ENCODE measurements at regions not wholly inside any gene's neighbourhood (a gene's known extent, or its start where the extent isn't known, plus 50 kb on each side); places are given as distances from the start of the nearest gene placed in this dataset.

- peak; percentile 64 for DNase-seq
Observed at GRCh38 chr13:99658261-99658991, 157.2 kb downstream of the TM9SF2 start.

- peak; percentile 37 for DNase-seq
Observed at GRCh38 chr13:99657848-99658260, 156.6 kb downstream of the TM9SF2 start.

DNA sequence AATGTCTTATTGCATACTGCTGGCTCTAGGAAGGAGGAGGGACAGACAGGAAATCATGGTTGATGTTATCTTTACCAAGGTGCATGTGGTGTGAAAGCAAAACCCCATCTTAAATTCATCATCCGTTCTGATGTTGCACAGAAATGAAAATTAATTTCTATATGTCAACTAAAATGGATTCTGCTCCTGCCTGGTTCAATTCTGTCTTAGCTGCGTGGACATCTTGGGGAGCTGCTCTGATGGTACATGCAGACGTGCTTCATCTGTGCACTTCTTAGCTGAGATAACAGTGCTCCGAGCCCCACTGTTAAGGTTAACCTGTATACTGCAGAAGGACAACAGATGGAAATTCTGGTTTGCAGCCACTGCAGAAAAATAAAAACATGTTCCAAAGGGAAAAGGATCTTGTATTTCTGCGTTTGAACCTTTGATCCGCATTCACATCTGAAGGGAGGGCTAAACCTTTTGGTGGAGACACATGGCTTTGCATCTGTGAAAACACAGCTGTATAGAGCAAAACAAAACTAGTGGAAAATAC is 155.6 kb downstream of the TM9SF2 start:
- peak; percentile 27 for DNase-seq

DNA sequence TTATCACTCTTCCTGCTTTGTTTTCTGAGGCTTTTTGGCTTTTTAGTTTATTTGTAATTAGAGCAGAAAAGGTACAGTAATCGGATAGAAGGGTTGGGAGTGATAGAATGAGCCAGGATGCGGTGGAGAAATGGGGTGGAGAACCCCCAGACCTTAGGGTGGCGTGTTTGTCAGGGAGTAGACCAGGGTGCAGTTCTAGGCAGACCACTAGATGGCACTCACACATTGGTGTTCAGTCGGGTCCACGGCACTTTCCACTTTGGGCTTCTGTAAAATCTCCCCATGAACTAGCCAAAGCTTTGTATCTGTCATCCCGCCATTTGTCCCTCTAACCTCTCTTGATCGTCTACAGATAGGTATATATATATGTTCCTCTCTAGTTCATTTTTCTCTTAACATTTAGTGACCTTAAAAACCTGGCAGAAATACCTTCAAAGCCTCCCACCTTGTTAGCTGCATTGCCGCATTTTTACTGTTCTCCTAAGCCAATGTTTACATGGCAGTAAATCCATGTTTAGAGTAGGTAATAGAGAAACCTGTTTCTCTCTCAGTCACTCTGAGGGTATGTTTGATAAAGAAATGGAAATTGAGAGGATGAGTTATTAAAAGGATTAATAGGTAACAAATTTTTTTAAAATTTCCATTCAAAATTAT is 154.9 kb downstream of the TM9SF2 start:
- DNase-seq: peak; percentile 86

DNA sequence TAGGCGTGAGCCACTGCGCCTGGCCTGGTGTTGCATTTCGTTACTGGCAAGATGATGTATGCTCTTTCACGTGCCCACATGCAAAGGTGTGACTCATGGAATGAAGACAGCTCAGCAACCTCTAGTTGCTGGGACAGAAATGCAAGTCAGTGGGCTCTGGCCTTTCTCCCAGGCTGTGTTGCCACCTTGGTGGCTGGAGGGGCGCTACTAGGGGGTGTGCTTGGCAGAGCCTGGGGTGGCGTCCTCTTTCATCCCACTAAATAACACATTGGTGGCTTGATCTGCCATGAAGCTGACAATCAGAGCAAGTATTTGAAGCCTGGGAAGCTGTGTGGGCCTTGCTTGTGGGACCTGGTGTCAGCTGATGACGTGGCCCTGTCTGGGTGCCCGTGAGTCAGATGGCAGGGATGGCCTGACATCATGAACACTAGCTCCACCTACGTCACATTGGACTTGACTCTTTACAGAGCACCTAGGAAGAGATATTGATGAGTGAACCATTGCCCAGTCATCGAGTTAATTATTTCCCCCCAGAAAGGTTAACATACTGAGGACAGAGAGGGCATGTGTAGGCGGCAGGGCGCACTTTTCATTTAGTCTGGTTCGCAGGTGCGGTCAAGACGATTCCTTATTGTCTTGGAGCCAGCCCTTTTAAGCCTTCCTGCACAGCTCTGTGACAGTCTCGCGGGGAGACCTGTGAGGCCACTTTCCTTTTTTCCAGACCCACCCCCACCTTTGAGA is 154.2 kb downstream of the TM9SF2 start:
- no peak for DNase-seq

DNA sequence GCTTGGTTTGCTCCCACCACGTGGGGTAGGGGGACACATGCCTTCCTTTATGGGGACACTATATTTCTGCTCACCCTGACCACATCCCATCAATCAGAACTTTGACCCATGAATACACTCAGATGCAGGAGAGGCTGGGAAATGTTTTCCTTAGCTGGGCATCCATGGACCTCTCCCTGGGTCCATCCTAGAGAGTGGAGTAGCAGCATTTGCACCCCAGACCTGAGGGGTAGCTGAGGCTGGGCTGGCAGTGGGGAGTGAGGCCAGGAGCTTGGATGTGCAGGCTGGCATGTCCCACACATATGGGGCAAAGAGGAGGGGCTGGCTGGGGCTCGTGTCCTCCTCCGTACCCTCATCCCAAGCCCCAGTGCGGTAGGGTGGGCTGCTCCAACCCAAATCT is 152.8 kb downstream of the TM9SF2 start:
- no peak for DNase-seq

DNA sequence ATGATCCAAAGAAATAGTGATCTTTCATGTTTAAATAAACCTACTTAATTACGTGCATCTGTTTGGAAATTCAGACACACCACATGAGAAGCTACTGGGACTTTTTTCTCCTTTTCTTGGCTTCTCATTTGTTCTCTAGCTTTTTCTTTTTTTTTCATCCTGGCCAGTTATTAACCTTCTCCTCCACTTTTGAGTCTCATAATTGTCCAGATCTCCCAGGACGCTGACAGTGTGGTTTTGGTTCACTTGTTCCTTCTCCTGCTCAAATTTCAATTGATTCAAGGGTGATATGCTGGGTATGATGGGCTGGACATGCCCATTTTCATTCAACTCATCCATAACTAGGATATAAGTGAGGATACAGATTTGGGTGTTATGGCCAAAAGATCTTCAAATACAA is 152.3 kb downstream of the TM9SF2 start:
- DNase-seq: no peak

DNA sequence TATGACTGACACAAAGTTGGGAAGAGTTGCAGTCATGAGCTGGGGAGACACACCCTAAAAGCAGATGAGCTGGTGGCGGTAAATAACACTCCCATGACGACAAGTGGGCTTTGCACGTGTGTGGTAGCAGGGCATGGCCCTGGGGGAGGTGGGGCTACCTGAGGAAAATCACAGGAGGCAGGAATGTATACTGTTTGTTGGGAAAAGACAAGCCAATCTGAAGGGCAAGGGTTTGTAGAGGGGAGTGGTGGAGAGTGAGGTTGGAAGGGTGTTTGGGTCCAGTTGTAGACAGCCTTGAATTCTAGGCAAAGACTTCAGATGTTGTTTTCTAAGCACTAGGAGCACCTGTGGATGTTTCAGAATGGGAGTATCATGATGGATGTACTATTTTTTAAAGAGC is 151.6 kb downstream of the TM9SF2 start:
- no peak for DNase-seq

- no peak for DNase-seq
Observed at GRCh38 chr13:99652141-99652540, 150.9 kb downstream of the TM9SF2 start.

GRCh38 chr13:99651016-99651415 is 149.7 kb downstream of the TM9SF2 start:
- DNase-seq: no peak

DNA sequence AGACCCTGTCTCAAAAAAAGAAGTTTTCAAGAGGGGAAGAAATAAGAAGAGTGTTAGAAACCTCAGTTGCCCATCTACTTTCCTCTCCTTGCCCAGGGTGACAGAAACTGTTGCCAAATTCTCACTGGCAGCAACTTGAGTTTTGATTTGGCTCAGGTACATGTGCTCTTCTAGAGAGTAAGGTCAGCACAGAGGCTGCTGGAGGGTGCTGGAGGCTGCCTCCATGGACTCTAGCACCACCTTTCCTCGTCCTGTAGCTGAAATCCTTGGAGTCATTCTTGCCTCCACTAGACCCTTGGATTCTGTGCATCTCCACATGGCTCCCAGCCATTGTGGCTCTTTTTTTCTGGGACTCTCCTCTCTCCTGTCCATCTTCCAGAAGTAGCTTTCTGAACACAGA is 149.1 kb downstream of the TM9SF2 start:
- DNase-seq: no peak

- DNase-seq: no peak
Observed at GRCh38 chr13:99648927-99649326, 147.7 kb downstream of the TM9SF2 start.

DNA sequence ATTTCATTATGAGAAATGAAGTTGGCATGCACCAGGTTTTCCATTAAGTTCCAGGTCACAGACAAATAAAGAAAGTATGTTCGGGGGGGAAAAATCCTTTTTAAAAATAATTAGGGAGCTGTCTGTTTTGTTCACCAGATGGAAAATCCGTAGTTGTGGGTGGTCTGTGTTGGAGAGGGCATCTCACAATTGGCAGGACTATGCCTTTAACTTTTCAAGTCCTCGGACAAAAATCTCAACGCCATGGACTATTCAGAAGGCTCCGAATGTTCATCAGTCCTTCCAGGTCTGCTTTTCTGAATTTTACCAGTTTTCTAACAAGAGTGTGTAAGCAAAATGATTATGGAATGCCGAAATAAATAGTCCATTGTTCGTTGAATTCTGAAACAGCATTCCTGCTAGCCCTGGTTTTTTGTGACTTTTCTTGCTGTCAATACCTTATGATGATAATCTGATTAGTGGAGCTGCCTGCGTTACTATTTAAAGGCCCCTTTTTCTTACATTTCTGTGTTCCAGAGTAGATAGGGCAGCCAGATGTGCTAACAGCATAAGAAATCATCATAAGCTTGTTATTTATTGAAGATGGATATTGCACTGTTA is 146.9 kb downstream of the TM9SF2 start:
- no peak for DNase-seq

DNA sequence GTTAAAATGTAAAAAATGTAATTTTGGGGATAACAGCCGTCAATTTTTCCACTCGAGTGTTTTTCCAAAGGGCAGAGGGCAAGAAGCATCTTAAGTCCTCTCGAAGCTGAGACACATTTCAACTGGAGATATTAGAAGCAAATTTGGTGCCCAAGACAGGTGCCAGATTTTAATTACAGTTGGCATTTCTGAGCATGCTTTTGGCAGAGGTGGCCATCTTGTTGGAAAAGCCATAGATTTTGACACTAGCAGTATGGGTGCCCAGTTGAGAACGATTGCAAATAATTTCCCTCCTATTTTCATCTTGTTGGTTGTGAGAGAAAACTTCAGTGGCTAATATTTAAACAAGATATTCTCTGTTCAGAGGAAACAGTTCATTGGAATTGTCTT is 146.3 kb downstream of the TM9SF2 start:
- DNase-seq: no peak

GRCh38 chr13:99646866-99647595 is 145.8 kb downstream of the TM9SF2 start:
- no peak for DNase-seq

DNA sequence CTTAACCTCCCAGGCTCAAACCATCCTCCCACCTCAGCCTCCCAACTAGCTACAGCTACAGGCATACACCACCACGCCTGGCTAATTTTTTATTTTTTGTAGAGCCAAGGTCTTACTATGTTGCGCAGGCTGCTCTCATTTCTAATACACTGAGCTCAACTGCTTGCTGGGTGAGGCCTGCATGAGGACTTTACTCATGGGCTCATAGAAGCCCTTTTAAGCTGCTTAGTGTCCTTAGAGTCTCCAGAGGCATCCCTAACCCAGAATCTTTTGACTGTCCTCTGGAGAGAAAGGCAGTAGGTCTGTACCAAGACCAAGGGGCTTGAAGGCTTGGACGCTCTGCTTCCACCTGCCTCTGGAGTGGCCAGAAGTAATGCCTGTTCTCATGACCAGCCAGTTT is 141.6 kb downstream of the TM9SF2 start:
- DNase-seq: no peak

- no peak for DNase-seq
Observed at GRCh38 chr13:99642006-99642405, 140.7 kb downstream of the TM9SF2 start.

DNA sequence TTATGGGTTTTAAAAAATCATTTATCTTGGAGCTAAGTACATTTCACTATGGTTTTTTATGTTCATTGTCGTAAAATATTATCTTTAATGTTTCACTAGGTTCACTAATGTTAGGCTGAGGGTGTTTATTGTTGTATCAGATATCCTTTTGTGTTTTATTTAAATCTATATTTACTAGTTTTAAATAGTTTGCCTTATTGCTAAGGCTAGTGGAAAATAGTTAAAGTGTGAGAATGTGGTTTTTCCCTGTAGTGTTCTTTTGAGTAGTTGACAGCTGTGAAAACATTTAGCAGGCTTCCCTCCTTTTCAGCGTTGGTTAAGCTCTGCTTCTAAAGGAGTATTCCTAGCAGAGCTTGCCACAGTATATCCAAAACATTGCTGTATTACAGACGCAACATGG is 139.0 kb downstream of the TM9SF2 start:
- DNase-seq: no peak

GRCh38 chr13:99639126-99639525 is 137.9 kb downstream of the TM9SF2 start:
- DNase-seq: no peak

DNA sequence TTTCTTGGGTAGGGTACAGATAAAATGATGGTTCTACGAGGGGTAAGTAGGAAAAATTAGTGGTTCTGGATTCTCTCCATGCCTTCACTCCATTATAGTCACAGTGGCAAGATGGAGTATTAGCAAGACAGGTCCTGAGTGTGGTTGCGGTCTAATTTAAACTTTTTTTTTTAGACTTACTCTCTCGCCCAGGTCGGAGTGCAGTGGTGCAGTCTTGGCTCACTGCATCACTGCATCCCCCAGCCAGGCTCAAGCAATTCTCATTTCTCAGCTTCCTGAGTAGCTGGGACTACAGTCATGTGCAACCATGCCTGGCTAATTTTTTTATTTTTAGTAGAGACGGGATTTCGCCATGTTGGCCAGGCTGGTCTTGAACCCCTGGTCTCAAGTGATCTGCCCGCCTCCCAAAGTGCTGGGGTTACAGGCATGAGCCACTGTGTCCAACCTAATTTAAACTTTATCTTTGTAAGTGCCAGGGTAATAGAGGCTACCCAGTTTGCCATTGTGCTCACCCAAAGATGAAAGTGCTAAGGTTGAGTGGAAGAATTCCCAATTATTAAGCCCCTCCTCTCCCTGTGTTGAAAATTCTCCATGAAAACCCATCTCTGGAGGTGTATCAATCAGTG is 135.6 kb downstream of the TM9SF2 start:
- no peak for DNase-seq

DNA sequence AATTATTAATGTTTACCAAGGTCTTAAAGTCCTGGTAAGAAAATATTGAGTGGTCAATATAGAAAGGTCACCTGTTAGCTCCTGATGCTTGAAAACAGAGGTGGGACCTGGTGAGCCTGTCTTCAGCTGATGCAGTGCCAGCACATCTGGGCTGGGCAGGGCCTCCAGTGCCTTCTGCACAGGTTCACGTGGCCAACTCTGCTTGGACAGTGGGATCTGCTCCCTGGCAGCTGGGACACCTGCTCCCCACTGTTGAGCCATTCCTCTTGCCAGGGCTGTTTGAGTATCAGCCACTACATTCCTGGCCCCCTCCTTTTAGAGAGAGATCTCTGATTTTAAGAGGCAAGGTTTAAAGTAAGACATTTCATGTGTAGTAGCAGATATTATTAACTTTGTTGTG is 135.0 kb downstream of the TM9SF2 start:
- no peak for DNase-seq

DNA sequence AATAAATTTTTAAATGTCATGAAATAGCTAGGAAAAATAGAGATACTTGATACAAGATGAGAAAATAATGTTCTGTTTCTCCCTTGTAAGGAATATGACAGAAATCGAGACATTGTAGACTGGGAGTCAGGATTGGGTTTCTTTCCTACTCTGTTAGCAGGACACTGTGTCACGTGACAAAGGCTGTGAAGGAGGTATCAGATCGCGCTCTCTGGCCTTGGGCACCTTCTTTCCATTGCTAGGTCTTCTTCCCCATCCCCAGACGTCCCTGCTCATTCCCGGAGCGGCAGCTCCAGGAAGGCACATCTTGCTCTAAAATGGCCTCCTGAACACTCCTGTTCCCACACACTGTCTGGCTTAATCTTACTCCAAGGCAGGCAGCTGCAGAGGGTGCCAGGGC is 133.4 kb downstream of the TM9SF2 start:
- DNase-seq: no peak
